AML-193 (cell line): ENCODE measurements at regions not wholly inside any gene's neighbourhood (a gene's known extent, or its start where the extent isn't known, plus 50 kb on each side); places are given as distances from the start of the nearest gene placed in this dataset.
"Not testable (repeated sequence)": the region's sequence is repeated elsewhere in the genome, so short reads cannot be mapped to it uniquely, and the experiment has no call there.

Experiments used
- DNase-seq, 2 experiments: peaks; one replicate each; lab custom pipeline; 2025; lab: John Stamatoyannopoulos, UW

DNA sequence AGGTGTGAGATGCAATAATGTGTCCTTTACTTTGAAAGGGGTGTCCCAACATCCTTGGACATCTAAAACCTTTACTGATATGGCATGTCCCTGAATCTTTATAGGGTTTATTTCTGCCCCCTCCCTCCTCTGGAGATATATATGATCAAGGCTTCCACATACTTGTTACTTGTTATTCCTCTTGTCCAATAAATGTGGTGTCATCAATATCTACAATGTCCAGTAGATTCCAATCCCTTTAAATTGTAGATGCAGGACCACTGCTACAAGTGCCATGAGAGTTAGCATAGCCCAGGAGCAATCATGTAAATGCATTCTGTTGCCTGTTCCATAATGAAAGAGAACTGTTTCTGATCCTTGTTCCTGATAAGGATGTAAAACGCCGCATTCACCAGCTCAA, 479.7 kb upstream of the MEIS1 start:
- no peak for DNase-seq

- no peak for DNase-seq
These were observed 481.8 kb upstream of the MEIS1 start for GRCh38 chr2:65952966-65953761.

DNA sequence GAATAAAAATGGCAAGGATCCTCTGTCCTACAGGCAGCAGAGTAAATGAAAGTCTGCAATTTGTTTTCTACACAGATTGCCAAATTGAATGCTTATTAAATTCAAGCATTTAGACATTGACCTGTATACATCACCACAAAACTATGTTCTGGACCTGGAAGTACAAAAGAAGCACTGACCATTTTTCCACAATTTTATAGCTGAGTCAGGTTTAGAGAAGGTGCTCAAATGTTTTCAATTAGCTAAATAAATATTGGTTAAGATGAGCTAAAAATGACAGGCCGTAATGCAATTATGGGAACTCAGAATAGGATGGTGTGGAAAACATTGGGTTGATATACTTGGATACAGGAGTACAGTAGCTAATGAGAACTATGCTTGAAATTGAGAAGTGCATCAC, 490.7 kb upstream of the MEIS1 start:
- no peak for DNase-seq

DNA sequence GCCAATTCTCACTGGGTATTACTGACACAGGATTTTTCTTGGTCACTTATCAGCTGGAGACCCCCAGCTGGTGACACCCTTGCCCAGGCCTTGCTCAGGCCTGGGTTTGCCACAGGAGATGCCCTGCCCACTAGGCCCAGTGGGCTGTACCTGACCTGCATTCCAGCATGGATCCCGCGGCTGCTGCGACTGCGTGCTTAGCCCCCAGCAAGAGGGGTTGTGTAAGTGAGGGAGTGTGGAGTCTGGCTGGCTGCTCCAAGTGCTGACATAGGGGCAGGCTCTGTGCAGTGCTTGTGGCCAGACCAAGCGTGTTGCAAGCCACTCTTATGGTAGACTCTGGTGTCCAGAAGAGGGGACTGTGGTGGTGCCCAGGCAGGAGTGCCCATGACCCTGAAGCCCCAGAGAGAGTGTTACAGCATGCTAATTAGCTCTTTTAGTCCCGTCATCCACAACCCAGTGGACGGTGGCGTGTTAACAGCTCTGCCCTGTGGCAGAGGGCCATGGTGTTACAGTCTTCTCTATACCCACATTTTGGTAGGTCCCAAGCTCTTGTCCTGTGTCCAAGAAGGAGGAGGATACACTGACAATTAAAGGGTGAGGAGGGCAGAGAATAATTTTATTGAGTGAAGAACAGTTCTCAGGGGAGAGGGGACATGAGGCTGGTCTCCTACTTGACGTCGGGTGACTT, 491.7 kb upstream of the MEIS1 start:
- DNase-seq = no peak

GRCh38 chr2:65940856-65941255, 494.1 kb upstream of the MEIS1 start:
- no peak for DNase-seq

DNA sequence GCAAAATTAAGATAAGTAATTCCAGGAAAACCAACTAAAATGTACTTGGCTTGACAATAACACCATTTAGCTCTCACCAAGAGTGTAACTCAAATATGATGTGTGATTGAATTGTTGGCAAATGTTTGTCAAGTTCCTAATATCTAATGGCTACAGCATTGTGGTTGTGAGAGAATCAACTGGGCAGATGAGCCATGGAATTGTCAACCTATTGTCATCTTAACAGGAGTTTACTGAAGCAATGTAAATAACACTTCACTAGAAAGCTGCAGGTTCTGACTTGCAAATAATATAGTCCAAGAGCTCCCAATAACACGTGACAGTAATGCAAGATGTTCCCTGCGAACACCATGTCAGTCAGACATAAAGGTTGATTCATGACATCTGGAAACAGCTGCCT, 495.2 kb upstream of the MEIS1 start:
- DNase-seq = no peak

GRCh38 chr2:65937379-65938160, 497.4 kb upstream of the MEIS1 start:
- no peak for DNase-seq

DNA sequence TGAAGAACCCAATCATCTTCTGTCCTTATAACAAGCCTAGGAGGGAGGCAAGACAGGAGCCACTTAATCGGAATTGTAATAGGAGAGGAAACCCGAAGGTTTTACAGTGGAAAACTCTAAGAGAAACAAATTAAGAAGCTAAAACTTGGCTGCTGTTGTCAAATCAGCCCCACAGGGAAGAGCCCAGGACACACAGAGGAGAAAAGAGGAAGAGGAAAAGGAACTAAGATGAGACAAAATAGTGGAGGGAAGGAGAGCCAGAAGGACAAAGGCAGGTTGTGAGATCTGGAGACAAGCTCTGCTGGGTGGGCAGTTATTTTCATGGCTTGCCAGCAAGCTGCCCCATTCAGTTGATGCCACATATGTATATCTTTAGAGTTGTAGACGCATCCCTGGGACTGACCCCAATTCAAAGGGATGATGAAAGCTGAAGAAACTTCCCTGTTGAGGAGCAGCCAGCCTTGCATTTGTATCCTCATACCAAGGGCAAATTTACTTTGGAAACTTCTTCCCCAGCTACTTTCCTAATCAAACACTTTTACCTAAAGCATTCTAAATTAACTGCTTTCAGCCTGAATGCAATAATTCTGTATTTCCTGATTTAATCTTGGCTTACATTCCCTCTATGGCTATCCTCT, 499.8 kb upstream of the MEIS1 start:
- DNase-seq = no peak

- DNase-seq = no peak
These were observed 500.2 kb upstream of the SPRED2 start for GRCh38 chr2:65932571-65932970.

- DNase-seq = no peak
These were observed 498.7 kb upstream of the SPRED2 start for GRCh38 chr2:65931056-65931455.

- DNase-seq = no peak
These were observed 497.9 kb upstream of the SPRED2 start for GRCh38 chr2:65930259-65930658.

DNA sequence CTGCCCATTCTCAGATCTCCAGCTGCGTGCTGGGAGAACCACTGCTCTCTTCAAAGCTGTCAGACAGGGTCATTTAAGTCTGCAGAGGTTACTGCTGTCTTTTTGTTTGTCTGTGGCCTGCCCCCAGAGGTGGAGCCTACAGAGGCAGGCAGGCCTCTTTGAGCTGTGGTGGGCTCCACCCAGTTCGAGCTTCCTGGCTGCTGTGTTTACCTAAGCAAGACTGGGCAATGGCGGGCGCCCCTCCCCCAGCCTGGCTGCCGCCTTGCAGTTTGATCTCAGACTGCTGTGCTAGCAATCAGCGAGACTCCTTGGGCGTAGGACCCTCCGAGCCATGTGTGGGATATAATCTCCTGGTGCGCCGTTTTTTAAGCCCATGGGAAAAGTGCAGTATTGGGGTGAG, 497.3 kb upstream of the SPRED2 start:
- not testable (repeated sequence) for DNase-seq

- DNase-seq = peak; percentile 87 to 91
These were observed 490.4 kb upstream of the SPRED2 start for GRCh38 chr2:65922794-65923193.

GRCh38 chr2:65922030-65922429, 489.6 kb upstream of the SPRED2 start:
- no peak for DNase-seq

GRCh38 chr2:65921116-65921515, 488.7 kb upstream of the SPRED2 start:
- DNase-seq = no peak

GRCh38 chr2:65920659-65921058, 488.3 kb upstream of the SPRED2 start:
- no peak for DNase-seq

- DNase-seq = no peak
These were observed 487.3 kb upstream of the SPRED2 start for GRCh38 chr2:65919550-65920188.

DNA sequence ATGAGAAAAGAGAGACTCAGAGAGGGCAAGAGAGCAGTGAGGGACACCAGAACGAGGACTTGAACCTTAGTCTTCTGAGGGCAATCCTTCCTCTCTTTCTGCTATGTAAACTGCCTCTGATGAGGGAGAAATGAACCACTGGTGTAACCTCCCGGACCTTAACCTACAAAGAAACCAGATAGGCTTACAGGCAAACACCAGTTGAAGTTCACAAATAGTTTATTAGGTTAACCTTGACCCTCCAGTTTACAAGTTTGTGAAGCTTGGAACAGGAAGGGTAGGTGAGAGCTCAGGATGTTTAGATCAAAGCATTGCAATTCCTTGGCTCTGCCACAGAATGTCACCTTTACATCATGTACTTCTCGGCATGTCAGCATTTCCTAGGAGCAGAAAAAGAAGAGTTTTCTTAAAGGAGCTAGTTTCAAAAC, 486.4 kb upstream of the SPRED2 start:
- DNase-seq = no peak

DNA sequence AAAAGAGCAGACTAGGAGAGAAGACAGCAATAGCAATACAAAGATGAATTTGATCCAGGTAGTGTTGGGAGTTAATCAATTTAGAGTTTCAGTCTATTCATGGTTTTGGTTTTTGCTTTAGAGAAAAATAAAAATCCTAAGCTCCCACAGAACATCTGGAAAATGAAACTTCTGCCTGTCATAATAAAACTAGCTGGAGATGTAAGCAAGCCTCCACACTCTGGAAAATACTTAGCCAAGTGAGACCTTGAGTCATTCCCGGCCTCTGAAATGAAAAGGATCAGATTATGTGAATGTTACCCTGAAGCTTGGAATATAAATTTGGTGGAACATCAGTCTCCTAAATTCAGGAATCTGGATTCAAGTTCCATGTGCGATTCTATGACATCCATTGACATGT, 485.6 kb upstream of the SPRED2 start:
- DNase-seq = no peak

DNA sequence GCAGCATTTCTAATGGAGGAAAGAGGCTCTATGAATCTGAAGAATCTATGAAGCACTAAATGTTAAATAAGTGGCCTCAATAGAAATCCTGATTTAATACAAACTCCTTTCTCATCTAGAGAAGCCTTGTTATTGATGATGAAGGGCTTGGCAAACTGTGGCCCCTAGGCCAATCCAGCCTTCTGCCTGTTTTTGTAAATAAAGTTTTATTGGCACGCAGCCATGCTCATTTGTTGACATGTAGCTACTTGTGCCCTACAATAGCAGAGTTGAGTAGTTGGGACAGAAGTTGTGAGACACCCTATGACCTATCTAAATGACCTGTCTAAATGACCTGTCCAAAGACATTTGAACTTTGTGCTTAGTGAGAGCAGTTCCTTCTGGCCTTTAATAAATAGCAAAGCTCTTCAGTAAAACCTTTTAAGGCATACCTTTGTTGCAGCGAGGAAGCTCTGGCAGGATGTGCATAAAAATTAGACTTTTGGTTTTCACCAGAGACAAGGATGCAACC, 484.4 kb upstream of the SPRED2 start:
- no peak for DNase-seq

DNA sequence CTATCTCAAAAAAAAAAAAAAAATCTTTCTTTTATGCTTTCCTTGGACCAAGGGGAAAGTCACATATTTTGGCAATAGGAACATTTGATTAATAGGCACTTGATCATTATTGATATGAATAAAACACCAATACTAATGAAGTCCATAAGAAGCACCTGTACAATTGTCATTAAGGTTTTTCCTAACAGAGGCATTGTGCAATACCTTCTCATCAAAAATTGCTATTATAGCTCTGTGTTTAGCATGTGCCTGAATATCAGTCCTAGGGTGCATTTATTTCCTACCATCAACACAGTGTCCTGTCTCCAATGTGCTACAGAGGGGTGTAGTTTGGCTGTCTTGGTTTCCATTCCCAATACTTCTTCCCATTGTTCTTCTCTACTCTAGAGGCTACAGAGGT, 483.8 kb upstream of the SPRED2 start:
- DNase-seq = no peak

DNA sequence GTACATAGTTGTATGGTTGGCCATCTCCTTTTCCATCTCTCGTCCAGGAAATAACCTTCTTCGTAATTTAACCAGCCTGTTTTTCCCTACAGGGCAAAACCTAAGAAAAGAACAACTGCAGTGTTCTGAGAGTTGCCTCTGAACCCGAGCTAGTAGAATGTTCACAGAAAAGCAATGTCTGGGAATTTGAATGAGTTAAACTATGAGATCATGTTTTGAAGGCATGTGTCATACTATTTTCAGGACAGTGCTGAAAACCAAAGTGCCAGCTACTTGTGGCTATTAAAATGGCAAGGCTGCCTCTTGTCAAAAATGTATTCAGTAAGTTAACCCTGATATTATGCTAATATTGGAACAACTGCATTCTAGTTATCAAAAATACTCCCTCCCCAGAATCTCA, 482.9 kb upstream of the SPRED2 start:
- DNase-seq = no peak
